Suprapubic skin (tissue), 4 donors: ENCODE measurements at regions not wholly inside any gene's neighbourhood (a gene's known extent, or its start where the extent isn't known, plus 50 kb on each side); places are given as distances from the start of the nearest gene placed in this dataset.

Source experiments
- DNase-seq, 2 donors: peaks; one replicate each; pipeline ENCODE4 v3.0.0-alpha.2; 2019; ENCODE audit warnings: low spot score in 2 of 2
- H3K27ac ChIP-seq: fragments of 200-600 bp; sonication (generic); one replicate; pipeline ENCODE4 v1.5.1; 2019
- H3K27me3 ChIP-seq: fragments of 200-600 bp; sonication (generic); one replicate; pipeline ENCODE4 v1.5.1; 2019
- H3K36me3 ChIP-seq: fragments of 200-600 bp; sonication (generic); one replicate; pipeline ENCODE4 v1.5.1; 2019
- H3K4me1 ChIP-seq: fragments of 200-600 bp; sonication (generic); one replicate; pipeline ENCODE4 v1.5.1; 2019
- H3K4me3 ChIP-seq: fragments of 200-600 bp; sonication (generic); one replicate; pipeline ENCODE4 v1.5.1; 2019; ENCODE audit warnings: mild to moderate bottlenecking
- H3K9me3 ChIP-seq: fragments of 200-600 bp; sonication (generic); one replicate; pipeline ENCODE4 v1.5.1; 2019
- EP300 ChIP-seq: sonication (generic); formaldehyde crosslinking; IDR thresholded peaks from one replicate; pipeline ENCODE4 v1.6.1; 2017; ENCODE audit warnings: antibody characterized with exemption
- POLR2A ChIP-seq, 2 donors: fragments of 450-650 bp; IDR thresholded peaks; one replicate each; pipeline ENCODE4 v1.6.1; 2017; ENCODE audit warnings: antibody characterized with exemption in 2 of 2, mild to moderate bottlenecking in 2 of 2, moderate library complexity in 2 of 2
- POLR2AphosphoS5 ChIP-seq, 3 donors: sonication (generic); formaldehyde crosslinking; IDR thresholded peaks; one replicate each; pipeline ENCODE4 v1.6.1; 2017; ENCODE audit warnings: antibody characterized with exemption in 3 of 3
- WGBS: methylation state at CpG from one replicate; pipeline ENCODE4 v1.1.5; 2018; 5-methylcytosine and 5-hydroxymethylcytosine counted together
- TF ChIP-seq, protein P1 (sequence below), 2 donors: fragments of 200-600 bp in 1 of 2; fragments of 450-650 bp in 1 of 2; sonication (generic) in 1 of 2; IDR thresholded peaks; one replicate each; pipeline ENCODE4 v1.5.1; 2016 to 2019; ENCODE audit warnings: antibody characterized with exemption in 2 of 2, mild to moderate bottlenecking in 1 of 2, moderate library complexity in 1 of 2

DNA sequence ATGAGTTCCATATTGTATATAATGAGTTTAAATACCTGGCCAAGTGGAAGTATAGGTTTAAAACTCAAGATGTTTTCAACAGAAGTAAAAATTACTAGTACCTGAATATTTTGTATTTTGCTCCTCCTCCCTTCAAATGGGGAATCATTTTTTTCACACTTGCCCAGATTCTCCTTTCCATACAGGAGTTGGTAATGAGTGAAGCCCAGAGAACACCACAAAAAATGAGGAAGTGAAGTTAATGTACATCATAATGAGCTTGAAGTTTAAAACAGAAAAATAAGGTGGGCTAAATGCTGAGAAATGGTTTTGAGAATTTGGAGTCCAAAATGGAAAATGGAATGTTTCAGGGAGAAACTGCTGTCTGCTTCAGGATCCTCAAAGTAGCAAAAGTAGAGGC lies 364.8 kb upstream of the EMCN start:
- H3K27ac ChIP-seq: no peak overlapping the region
- DNase-seq: no peak
- no peaks in the 10 kb centered on the region for H3K9me3 ChIP-seq
- TF ChIP-seq EP300: no peak
- TF ChIP-seq, protein P1, sequence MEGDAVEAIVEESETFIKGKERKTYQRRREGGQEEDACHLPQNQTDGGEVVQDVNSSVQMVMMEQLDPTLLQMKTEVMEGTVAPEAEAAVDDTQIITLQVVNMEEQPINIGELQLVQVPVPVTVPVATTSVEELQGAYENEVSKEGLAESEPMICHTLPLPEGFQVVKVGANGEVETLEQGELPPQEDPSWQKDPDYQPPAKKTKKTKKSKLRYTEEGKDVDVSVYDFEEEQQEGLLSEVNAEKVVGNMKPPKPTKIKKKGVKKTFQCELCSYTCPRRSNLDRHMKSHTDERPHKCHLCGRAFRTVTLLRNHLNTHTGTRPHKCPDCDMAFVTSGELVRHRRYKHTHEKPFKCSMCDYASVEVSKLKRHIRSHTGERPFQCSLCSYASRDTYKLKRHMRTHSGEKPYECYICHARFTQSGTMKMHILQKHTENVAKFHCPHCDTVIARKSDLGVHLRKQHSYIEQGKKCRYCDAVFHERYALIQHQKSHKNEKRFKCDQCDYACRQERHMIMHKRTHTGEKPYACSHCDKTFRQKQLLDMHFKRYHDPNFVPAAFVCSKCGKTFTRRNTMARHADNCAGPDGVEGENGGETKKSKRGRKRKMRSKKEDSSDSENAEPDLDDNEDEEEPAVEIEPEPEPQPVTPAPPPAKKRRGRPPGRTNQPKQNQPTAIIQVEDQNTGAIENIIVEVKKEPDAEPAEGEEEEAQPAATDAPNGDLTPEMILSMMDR (IDR thresholded peaks at IDR 0.05): no peak
- no peak for TF ChIP-seq POLR2AphosphoS5 (IDR thresholded peaks at IDR 0.05)
- no peak for TF ChIP-seq POLR2A (IDR thresholded peaks at IDR 0.05)
- no peak overlapping the region for H3K4me3 ChIP-seq
- H3K4me1 ChIP-seq: no peaks in the 10 kb centered on the region
- H3K27me3 ChIP-seq: no peaks in the 10 kb centered on the region
- no peaks in the 10 kb centered on the region for H3K36me3 ChIP-seq

DNA sequence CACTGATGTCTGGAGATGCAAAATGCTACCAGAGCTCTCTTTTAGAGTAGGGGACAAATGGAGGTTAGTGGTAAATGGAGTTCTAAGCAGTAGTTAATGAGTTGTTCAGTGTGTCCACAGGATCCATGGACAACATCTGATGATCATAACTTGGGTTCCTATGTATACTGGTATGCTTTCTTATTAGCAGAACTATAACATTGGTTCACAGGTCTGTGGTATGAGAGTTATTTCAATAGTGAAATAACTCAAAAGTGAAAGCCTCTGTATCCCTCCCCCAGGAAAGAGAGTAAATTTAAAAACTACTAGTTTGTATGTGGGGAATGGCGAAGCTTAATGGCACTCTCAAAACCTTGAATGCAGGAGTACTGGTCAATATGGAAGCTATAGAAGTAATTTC lies 363.5 kb upstream of the EMCN start:
- DNase-seq: no peak
- no peak overlapping the region for H3K27ac ChIP-seq
- no peaks in the 10 kb centered on the region for H3K9me3 ChIP-seq
- H3K36me3 ChIP-seq: no peaks in the 10 kb centered on the region
- 95% methylated on average over 1 of the region's 1 CpG for WGBS
- no peak for TF ChIP-seq EP300
- no peak for TF ChIP-seq POLR2A (IDR thresholded peaks at IDR 0.05)
- TF ChIP-seq, protein P1 (IDR thresholded peaks at IDR 0.05): no peak
- no peak for TF ChIP-seq POLR2AphosphoS5 (IDR thresholded peaks at IDR 0.05)
- H3K27me3 ChIP-seq: no peaks in the 10 kb centered on the region
- peaks cover 3% of the 10 kb centered on the region for H3K4me1 ChIP-seq
- H3K4me3 ChIP-seq: no peak overlapping the region

DNA sequence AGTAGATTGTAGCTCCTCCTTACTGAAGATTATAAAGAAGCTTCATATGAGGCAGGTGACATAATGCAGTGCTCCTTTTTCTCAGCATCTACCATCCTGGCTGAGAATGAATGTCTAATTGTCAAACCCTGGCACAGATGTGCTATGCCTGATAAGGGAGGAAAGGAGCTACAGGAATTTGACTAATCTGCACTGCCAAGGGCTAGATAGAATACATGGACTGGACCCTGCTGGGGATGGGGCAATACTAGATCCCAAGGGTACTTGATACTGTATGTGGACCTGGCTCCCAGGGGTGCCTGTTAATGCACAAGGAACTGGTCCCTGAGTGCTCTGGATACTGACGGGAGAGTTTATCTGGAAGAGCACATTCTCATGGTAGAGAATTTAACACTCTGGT lies 362.2 kb upstream of the EMCN start:
- no peaks in the 10 kb centered on the region for H3K9me3 ChIP-seq

DNA sequence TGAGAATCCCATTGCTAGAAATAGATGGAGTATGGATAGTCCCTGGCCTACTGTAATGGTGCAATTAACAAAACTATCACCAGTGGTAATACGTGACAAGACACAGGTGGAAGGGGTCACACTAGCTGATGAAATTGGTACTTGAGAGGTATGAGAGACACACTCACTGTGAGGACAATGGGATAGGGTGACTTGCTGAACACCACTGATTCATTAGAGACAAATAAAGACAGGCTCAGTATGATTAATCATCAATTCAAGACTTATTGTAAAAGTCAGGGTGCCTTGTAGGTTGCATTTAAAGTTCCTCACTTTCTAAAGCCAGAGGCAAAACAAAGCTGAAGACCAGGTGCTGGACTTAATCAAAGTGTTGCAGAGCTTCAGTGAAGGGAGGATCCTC lies 361.6 kb upstream of the EMCN start:
- no peak for TF ChIP-seq POLR2AphosphoS5 (IDR thresholded peaks at IDR 0.05)
- no peak for TF ChIP-seq EP300
- TF ChIP-seq, protein P1 (IDR thresholded peaks at IDR 0.05): no peak
- no peak for TF ChIP-seq POLR2A (IDR thresholded peaks at IDR 0.05)
- DNase-seq: no peak
- WGBS: 96% methylated on average over 1 of the region's 1 CpG
- H3K9me3 ChIP-seq: no peaks in the 10 kb centered on the region
- peaks cover 7% of the 10 kb centered on the region for H3K4me1 ChIP-seq
- no peak overlapping the region for H3K27ac ChIP-seq
- no peaks in the 10 kb centered on the region for H3K27me3 ChIP-seq
- no peaks in the 10 kb centered on the region for H3K36me3 ChIP-seq
- no peak overlapping the region for H3K4me3 ChIP-seq

More for the DNA sequence above, 362.2 kb upstream of the EMCN start:
- peaks cover 7% of the 10 kb centered on the region for H3K4me1 ChIP-seq
- H3K27ac ChIP-seq: no peak overlapping the region
- DNase-seq: no peak
- no peaks in the 10 kb centered on the region for H3K27me3 ChIP-seq
- H3K4me3 ChIP-seq: no peak overlapping the region
- TF ChIP-seq EP300: no peak
- no peak for TF ChIP-seq POLR2A (IDR thresholded peaks at IDR 0.05)
- TF ChIP-seq, protein P1 (IDR thresholded peaks at IDR 0.05): no peak
- TF ChIP-seq POLR2AphosphoS5 (IDR thresholded peaks at IDR 0.05): no peak
- no peaks in the 10 kb centered on the region for H3K36me3 ChIP-seq
- whole genome bisulfite sequencing: 100% methylated on average over 1 of the region's 1 CpG

DNA sequence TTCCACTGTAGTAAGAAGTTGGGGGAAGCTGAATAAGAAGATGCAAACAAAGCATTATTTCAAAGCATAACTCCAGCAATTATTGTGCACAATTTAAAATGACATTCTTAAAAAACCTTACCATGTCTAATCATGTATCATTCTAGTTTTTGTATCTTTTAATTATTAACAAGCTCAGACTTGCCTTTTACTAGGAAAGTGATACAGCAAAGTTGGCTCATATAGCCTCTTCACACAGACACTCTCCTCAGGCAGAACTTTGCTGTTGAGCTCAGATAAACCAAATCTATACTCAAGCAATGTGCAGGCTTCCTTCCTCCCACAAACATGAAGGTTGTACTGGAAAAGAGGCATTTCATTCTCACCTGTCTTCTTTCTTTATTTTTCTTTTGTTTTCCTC lies 358.7 kb upstream of the EMCN start:
- H3K36me3 ChIP-seq: no peaks in the 10 kb centered on the region
- H3K4me3 ChIP-seq: no peak overlapping the region
- no peak overlapping the region for H3K27ac ChIP-seq
- DNase-seq: no peak
- no peaks in the 10 kb centered on the region for H3K9me3 ChIP-seq
- peaks cover 7% of the 10 kb centered on the region for H3K4me1 ChIP-seq
- H3K27me3 ChIP-seq: no peaks in the 10 kb centered on the region
- TF ChIP-seq POLR2AphosphoS5 (IDR thresholded peaks at IDR 0.05) (no peak), POLR2A (IDR thresholded peaks at IDR 0.05) (no peak), EP300 (no peak)
- TF ChIP-seq, protein P1 (IDR thresholded peaks at IDR 0.05): no peak
